ENCODE measurements at regions not wholly inside any gene's neighbourhood (a gene's known extent, or its start where the extent isn't known, plus 50 kb on each side); places are given as distances from the start of the nearest gene placed in this dataset.

DNA sequence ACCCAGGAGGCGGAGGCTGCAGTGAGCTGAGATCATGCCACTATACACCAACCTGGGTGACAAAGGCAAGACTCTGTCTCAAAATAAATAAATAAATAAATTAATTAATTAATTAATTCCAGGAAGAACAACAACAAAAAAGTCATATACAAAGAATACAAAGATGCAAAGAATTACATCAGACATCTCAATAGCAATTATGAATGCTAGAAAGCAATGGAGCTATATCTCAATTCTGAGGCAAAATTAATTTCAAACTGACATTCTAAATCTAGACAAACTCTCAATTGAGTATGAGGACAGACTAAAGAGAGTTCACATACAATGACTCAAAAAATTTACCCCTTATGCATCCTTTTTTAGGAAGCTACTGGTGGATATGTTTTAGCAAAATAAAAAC lies 69.6 kb upstream of the CTNNB1 start:
- peaks cover 2% of the 10 kb centered on the region for H3K27me3 Mint-ChIP-seq (ENCODE audit: insufficient read depth, low read depth)
- H3K4me3 Mint-ChIP-seq = no peak overlapping the region
- Histone ChIP-seq H3K4me1 (no peaks in the 10 kb centered on the region), H3K27ac (no peak overlapping the region), H3K4me2 (no peak overlapping the region), H4K20me1 (ENCODE audit: low read depth) (no peaks in the 10 kb centered on the region), H3F3A (ENCODE audit: low read depth) (no peaks in the 10 kb centered on the region), H3K4me3 (no peak overlapping the region), H2AFZ (replicated peaks) (no peak overlapping the region), H3K9ac (no peak overlapping the region), H3K9me3 (ENCODE audit: low read depth) (peaks cover 4% of the 10 kb centered on the region), H3K36me3 (no peaks in the 10 kb centered on the region), H3K27me3 (no peaks in the 10 kb centered on the region), H3K79me2 (ENCODE audit: low read depth) (no peaks in the 10 kb centered on the region)
- TF ChIP-seq EZH2 (IDR thresholded peaks at IDR 0.05) (no peak), EZH2phosphoT487 (IDR thresholded peaks at IDR 0.05) (no peak)
- no peak overlapping the region for H3K27ac Mint-ChIP-seq
- H3K36me3 Mint-ChIP-seq = no peaks in the 10 kb centered on the region
- DNase-seq (ENCODE audit: low spot score) = no peak
- peaks cover 33% of the 10 kb centered on the region for H3K9me3 Mint-ChIP-seq
- peaks cover 9% of the 10 kb centered on the region for H3K4me1 Mint-ChIP-seq

GRCh38 chr3:41131224-41131623 lies 68.1 kb upstream of the CTNNB1 start:
- Histone ChIP-seq H3K4me2 (no peak overlapping the region), H3K27me3 (no peaks in the 10 kb centered on the region), H3K9me3 (ENCODE audit: low read depth) (peaks cover 4% of the 10 kb centered on the region), H3K4me1 (no peaks in the 10 kb centered on the region), H4K20me1 (ENCODE audit: low read depth) (no peaks in the 10 kb centered on the region), H3K4me3 (no peak overlapping the region), H3K79me2 (ENCODE audit: low read depth) (no peaks in the 10 kb centered on the region), H3K27ac (no peak overlapping the region), H3K9ac (no peak overlapping the region), H3F3A (ENCODE audit: low read depth) (no peaks in the 10 kb centered on the region), H2AFZ (replicated peaks) (no peak overlapping the region), H3K36me3 (no peaks in the 10 kb centered on the region)
- Mint-ChIP-seq H3K27ac (no peak overlapping the region), H3K4me3 (no peak overlapping the region), H3K4me1 (peaks cover 9% of the 10 kb centered on the region), H3K27me3 (ENCODE audit: insufficient read depth, low read depth) (peaks cover 2% of the 10 kb centered on the region), H3K9me3 (peaks cover 28% of the 10 kb centered on the region), H3K36me3 (no peaks in the 10 kb centered on the region)
- no peak for DNase-seq (ENCODE audit: low spot score)
- no peak for TF ChIP-seq EZH2phosphoT487 (IDR thresholded peaks at IDR 0.05)
- TF ChIP-seq, protein P1, sequence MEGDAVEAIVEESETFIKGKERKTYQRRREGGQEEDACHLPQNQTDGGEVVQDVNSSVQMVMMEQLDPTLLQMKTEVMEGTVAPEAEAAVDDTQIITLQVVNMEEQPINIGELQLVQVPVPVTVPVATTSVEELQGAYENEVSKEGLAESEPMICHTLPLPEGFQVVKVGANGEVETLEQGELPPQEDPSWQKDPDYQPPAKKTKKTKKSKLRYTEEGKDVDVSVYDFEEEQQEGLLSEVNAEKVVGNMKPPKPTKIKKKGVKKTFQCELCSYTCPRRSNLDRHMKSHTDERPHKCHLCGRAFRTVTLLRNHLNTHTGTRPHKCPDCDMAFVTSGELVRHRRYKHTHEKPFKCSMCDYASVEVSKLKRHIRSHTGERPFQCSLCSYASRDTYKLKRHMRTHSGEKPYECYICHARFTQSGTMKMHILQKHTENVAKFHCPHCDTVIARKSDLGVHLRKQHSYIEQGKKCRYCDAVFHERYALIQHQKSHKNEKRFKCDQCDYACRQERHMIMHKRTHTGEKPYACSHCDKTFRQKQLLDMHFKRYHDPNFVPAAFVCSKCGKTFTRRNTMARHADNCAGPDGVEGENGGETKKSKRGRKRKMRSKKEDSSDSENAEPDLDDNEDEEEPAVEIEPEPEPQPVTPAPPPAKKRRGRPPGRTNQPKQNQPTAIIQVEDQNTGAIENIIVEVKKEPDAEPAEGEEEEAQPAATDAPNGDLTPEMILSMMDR (IDR thresholded peaks at IDR 0.05) = no peak

DNA sequence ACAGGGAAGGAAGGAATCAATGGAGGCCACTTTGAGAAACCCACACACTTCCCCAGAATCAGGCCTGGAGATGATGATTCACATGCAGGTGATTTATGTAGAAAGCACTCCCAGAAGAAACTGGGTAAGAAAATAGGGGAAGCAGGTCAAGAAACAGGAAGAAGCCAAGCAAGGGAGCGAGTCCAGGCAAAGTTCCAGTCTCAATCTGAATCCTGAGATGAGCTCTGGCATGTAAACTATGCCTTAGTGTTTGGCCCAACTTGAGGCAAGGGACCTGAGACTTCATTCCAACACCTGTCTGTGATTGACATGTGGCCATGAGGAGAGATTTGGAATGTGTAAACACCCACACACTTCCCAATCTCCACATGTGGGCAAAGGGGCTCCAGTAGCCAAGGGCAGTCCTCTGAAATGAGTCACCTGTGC lies 61.6 kb upstream of the CTNNB1 start:
- Mint-ChIP-seq H3K27me3 (ENCODE audit: insufficient read depth, low read depth) (peaks cover 4% of the 10 kb centered on the region), H3K4me1 (peaks cover 12% of the 10 kb centered on the region), H3K27ac (no peak overlapping the region), H3K36me3 (no peaks in the 10 kb centered on the region), H3K4me3 (no peak overlapping the region), H3K9me3 (peaks cover 5% of the 10 kb centered on the region)
- H3F3A ChIP-seq (ENCODE audit: low read depth) = no peaks in the 10 kb centered on the region
- no peak overlapping the region for H3K4me3 ChIP-seq
- no peaks in the 10 kb centered on the region for H3K27me3 ChIP-seq
- no peaks in the 10 kb centered on the region for H4K20me1 ChIP-seq (ENCODE audit: low read depth)
- H2AFZ ChIP-seq (replicated peaks) = no peak overlapping the region
- H3K4me1 ChIP-seq = no peaks in the 10 kb centered on the region
- H3K79me2 ChIP-seq (ENCODE audit: low read depth) = no peaks in the 10 kb centered on the region
- TF ChIP-seq, protein P1 (IDR thresholded peaks at IDR 0.05) = no peak
- TF ChIP-seq EZH2 (IDR thresholded peaks at IDR 0.05) (no peak), EZH2phosphoT487 (IDR thresholded peaks at IDR 0.05) (no peak)
- H3K36me3 ChIP-seq = no peaks in the 10 kb centered on the region
- no peak overlapping the region for H3K4me2 ChIP-seq
- H3K27ac ChIP-seq = no peak overlapping the region
- no peak for DNase-seq (ENCODE audit: low spot score)
- H3K9me3 ChIP-seq (ENCODE audit: low read depth) = no peaks in the 10 kb centered on the region
- H3K9ac ChIP-seq = no peak overlapping the region

DNA sequence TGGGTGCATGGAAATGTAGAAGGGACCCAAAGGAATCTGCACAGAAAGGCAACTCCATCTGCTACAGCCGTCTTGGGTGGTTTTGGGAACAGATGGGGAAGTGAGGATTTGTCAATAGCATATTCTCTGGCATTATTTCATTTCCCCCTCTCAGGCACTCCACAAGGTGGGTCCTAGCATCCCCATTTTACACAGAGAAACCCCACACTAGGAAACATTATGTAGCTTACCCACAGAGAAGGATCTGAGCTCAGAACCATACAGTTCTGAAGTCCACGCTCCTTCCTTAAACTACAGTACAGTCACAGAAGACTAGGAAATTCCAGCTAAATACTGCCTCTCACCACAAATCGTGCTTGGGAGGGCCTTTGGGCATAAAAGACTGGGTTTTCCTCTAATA lies 61.2 kb upstream of the CTNNB1 start:
- Histone ChIP-seq H3K9me3 (ENCODE audit: low read depth) (no peaks in the 10 kb centered on the region), H4K20me1 (ENCODE audit: low read depth) (no peaks in the 10 kb centered on the region), H3F3A (ENCODE audit: low read depth) (no peaks in the 10 kb centered on the region), H3K27ac (no peak overlapping the region), H3K4me1 (no peaks in the 10 kb centered on the region), H3K79me2 (ENCODE audit: low read depth) (no peaks in the 10 kb centered on the region), H3K36me3 (no peaks in the 10 kb centered on the region), H3K9ac (no peak overlapping the region), H3K4me2 (no peak overlapping the region), H2AFZ (replicated peaks) (no peak overlapping the region), H3K27me3 (no peaks in the 10 kb centered on the region), H3K4me3 (no peak overlapping the region)
- Mint-ChIP-seq H3K4me3 (no peak overlapping the region), H3K27ac (no peak overlapping the region), H3K27me3 (ENCODE audit: insufficient read depth, low read depth) (peaks cover 4% of the 10 kb centered on the region), H3K4me1 (peaks cover 12% of the 10 kb centered on the region), H3K36me3 (no peaks in the 10 kb centered on the region), H3K9me3 (peaks cover 5% of the 10 kb centered on the region)
- no peak for DNase-seq (ENCODE audit: low spot score)
- no peak for TF ChIP-seq EZH2 (IDR thresholded peaks at IDR 0.05)
- TF ChIP-seq, protein P1 (IDR thresholded peaks at IDR 0.05) = no peak
- no peak for TF ChIP-seq EZH2phosphoT487 (IDR thresholded peaks at IDR 0.05)

Measured in neural progenitor cell (in vitro differentiated cells).